Gastrocnemius medialis (tissue), 4 donors: ENCODE measurements at regions not wholly inside any gene's neighbourhood (a gene's known extent, or its start where the extent isn't known, plus 50 kb on each side); places are given as distances from the start of the nearest gene placed in this dataset.
"Not testable (repeated sequence)": the region's sequence is repeated elsewhere in the genome, so short reads cannot be mapped to it uniquely, and the experiment has no call there.

Experiments used
- ATAC-seq, 2 donors: fragments of 150-250 bp; one replicate each; pipeline ENCODE4 v1.9.1; 2016
- DNase-seq, 2 donors: peaks; one replicate each; pipeline ENCODE4 v3.0.0-alpha.2; 2019
- H3K27ac ChIP-seq, 4 donors: fragments of 200-600 bp; sonication (generic); 1 replicate in 1 of 4; 2 replicates in 3 of 4; pipeline ENCODE4 v1.5.1; 2016 to 2018; ENCODE audit warnings: mild to moderate bottlenecking in 2 of 4, moderate library complexity in 1 of 4
- H3K27me3 ChIP-seq, 3 donors: fragments of 200-600 bp; sonication (generic) in 2 of 3; 1 replicate in 1 of 3; 2 replicates in 2 of 3; pipeline versions ENCODE4 v1.5.1 to v1.6.0; 2016 to 2019; ENCODE audit warnings: mild to moderate bottlenecking in 1 of 3, moderate library complexity in 1 of 3
- H3K36me3 ChIP-seq, 2 donors: fragments of 200-600 bp; sonication (generic) in 1 of 2; one replicate each; pipeline ENCODE4 v1.5.1; 2017 to 2018
- H3K4me1 ChIP-seq, 2 donors: fragments of 200-600 bp; sonication (generic) in 1 of 2; one replicate each; pipeline ENCODE4 v1.5.1; 2016 to 2017; ENCODE audit warnings: mild to moderate bottlenecking in 2 of 2
- H3K4me3 ChIP-seq, 4 donors: fragments of 200-600 bp; sonication (generic) in 3 of 4; 1 replicate in 1 of 4; 2 replicates in 3 of 4; pipeline ENCODE4 v1.5.1; 2016 to 2019; ENCODE audit warnings: mild to moderate bottlenecking in 2 of 4
- H3K9me3 ChIP-seq, 3 donors: fragments of 200-600 bp; sonication (generic) in 2 of 3; 1 replicate in 1 of 3; 2 replicates in 2 of 3; pipeline ENCODE4 v1.5.1; 2016 to 2019
- CTCF ChIP-seq, 5 experiments: fragments of 450-650 bp in 3 of 5; fragments of 200-600 bp in 2 of 5; sonication (generic) in 2 of 5; IDR thresholded peaks in 4 of 5; conservative IDR thresholded peaks in 1 of 5; 1 replicate in 4 of 5; 2 replicates in 1 of 5; pipeline ENCODE4 v1.5.1; 2016 to 2019; ENCODE audit warnings: antibody characterized with exemption in 5 of 5, mild to moderate bottlenecking in 3 of 5, moderate library complexity in 3 of 5
- POLR2A ChIP-seq, 2 donors: fragments of 450-650 bp; IDR thresholded peaks; one replicate each; pipeline ENCODE4 v1.6.1; 2017; ENCODE audit warnings: antibody characterized with exemption in 2 of 2, mild to moderate bottlenecking in 2 of 2, moderate library complexity in 2 of 2
- in situ Hi-C, 4 donors: fragments of 200-750 bp; cut with MboI; loops; one replicate each; pipeline versions ENCODE4 v1.15.0 to v1.8.0; 2017; ENCODE audit warnings: low sequenced_read_pairs in 4 of 4
- intact Hi-C: fragments of 100-400 bp; cut with DNase I; formaldehyde crosslinking; loops from one replicate; pipeline ENCODE4 v1.15.1; 2023; ENCODE audit warnings: low total_unique reads

DNA sequence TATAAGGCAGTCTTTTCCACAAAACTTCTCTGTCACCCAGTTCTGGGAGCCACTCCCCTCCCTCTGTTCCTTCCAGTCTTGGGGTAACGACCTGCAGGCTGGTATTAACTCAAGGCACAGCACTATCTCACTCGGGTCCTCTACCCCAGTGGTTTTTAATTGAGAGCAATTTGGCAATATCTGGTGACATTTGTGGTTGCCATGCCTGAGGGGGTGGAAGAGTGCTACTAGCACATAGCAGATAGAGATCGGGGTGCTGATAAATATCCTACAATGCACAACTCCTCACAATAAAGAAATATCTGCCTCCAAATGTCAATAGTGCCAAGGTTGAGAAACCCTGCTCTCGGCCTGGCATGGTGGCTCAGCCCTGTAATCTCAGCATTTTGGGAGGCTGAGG, 117.7 kb upstream of the ABCC4 start:
- H3K36me3 ChIP-seq, result no peaks in the 10 kb centered on the region
- H3K27ac ChIP-seq, result no peak overlapping the region
- no peaks in the 10 kb centered on the region for H3K27me3 ChIP-seq
- H3K9me3 ChIP-seq, result no peaks in the 10 kb centered on the region
- H3K4me3 ChIP-seq, result no peak overlapping the region
- intact Hi-C loops (no loop called here), in situ Hi-C loops (loop anchor here in 1 of 4 donors (25.0 kb wide), 1 partner anchor 757 kb away; no protein-coding TSS in a partner anchor)
- no peak for DNase-seq
- no peak for TF ChIP-seq CTCF (IDR thresholded peaks at IDR 0.05 in 4 of 5, conservative IDR thresholded peaks at IDR 0.05 in 1 of 5)
- no peak for ATAC-seq
- H3K4me1 ChIP-seq, result no peaks in the 10 kb centered on the region

DNA sequence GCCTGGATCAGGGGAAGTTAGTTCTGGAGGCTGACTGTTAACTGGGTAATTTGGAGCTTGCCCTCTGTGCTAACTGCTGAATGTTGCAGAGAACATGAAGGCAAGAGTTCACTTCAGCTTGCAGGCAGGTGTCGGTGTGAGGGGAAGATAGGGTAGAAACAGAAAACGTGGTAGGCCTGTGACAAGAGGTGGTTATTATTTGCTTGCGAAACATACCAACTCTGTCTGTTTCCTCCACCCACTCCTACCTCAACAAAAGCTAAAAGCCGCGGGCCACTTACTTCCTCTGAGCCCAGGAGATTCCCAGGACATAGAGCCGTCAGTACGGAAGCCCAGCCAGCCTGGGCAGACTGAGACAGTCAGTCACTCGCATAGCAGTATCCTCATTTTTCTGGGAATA, 119.2 kb upstream of the ABCC4 start:
- DNase-seq, result no peak
- H3K27me3 ChIP-seq, result no peaks in the 10 kb centered on the region
- H3K4me1 ChIP-seq, result no peaks in the 10 kb centered on the region
- H3K9me3 ChIP-seq, result no peaks in the 10 kb centered on the region
- H3K36me3 ChIP-seq, result no peaks in the 10 kb centered on the region
- ATAC-seq, result no peak
- intact Hi-C loops, result no loop called here
- no peak overlapping the region for H3K4me3 ChIP-seq
- TF ChIP-seq CTCF (IDR thresholded peaks at IDR 0.05 in 4 of 5, conservative IDR thresholded peaks at IDR 0.05 in 1 of 5), result no peak
- TF ChIP-seq POLR2A (IDR thresholded peaks at IDR 0.05), result no peak
- H3K27ac ChIP-seq, result no peak overlapping the region
- in situ Hi-C loops, result loop anchor here in 1 of 4 donors (25.0 kb wide), 1 partner anchor 758 kb away; no protein-coding TSS in a partner anchor

DNA sequence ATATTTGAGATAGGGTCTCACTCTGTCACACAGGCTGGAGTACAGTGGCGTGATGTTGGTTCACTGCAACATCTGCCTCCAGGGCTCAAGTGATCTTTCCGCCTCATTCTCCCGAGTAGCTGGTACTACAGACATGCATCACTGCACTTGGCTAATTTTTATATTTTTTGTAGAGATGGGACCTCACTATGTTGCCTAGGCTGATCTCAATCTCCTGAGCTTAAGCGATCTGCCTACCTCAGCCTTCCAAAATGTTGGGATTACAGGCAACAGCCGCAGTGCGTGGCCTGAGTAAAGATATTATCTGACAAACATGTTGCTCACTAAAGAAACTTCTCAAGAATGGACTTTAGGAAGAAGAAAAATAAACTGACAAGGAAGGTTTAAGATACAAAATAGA, 125.4 kb upstream of the ABCC4 start:
- Histone ChIP-seq H3K4me3 (no peak overlapping the region), H3K4me1 (no peaks in the 10 kb centered on the region), H3K27me3 (no peaks in the 10 kb centered on the region), H3K36me3 (no peaks in the 10 kb centered on the region), H3K9me3 (no peaks in the 10 kb centered on the region), H3K27ac (no peak overlapping the region)
- ATAC-seq (no peak), DNase-seq (no peak)
- in situ Hi-C loops, result no loop called here
- TF ChIP-seq POLR2A (IDR thresholded peaks at IDR 0.05) (no peak), CTCF (IDR thresholded peaks at IDR 0.05 in 4 of 5, conservative IDR thresholded peaks at IDR 0.05 in 1 of 5) (no peak)
- intact Hi-C loops, result no loop called here

DNA sequence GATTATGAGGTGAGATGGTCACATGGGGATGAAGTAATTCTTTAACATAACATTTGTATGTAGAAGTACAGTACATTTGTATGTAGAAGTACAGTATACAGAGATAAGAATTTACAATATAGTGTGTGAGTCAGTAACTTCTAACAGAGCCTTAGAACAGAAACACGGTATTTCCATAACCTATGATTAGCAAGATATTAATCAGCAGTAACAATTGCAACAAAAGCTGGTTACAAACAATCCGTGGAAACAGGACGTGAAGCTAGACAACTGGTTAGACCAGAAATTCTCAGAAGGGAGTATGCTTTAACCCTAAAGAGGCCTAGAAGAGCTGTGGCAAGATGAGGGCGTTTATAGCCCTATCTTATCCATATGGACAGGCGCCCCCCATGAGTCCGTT, 122.0 kb upstream of the CLDN10 start:
- H3K27ac ChIP-seq, result peak overlapping the region in 1 of 4 donors; percentile 53
- H3K36me3 ChIP-seq, intact Hi-C loops, H3K4me3 ChIP-seq, H3K9me3 ChIP-seq, DNase-seq, H3K27me3 ChIP-seq, ATAC-seq, H3K4me1 ChIP-seq, in situ Hi-C loops: not testable (repeated sequence)

DNA sequence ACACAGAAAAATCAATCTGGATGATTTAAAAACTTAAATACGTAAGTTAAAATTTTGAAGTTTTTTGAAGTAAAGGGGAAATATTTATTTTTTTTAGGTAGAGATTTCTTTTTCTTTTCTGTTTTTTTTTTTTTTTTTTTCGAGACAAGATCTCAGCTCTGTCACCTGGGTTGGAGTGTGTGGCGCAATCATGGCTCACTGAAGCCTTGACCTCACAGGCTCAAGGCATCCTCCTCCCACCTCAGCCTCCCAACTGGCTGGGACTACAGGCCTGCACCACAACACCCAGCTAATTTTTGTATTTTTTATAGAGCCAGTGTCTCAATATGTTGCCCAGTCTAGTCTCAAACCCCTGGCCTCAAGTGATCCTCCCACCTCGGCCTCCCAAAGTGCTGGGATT, 120.4 kb upstream of the CLDN10 start:
- no peaks in the 10 kb centered on the region for H3K9me3 ChIP-seq
- TF ChIP-seq CTCF (IDR thresholded peaks at IDR 0.05 in 4 of 5, conservative IDR thresholded peaks at IDR 0.05 in 1 of 5), result no peak
- TF ChIP-seq POLR2A (IDR thresholded peaks at IDR 0.05), result no peak
- DNase-seq (no peak), ATAC-seq (no peak)
- H3K27me3 ChIP-seq, result no peaks in the 10 kb centered on the region
- intact Hi-C loops, result no loop called here
- in situ Hi-C loops, result no loop called here
- no peaks in the 10 kb centered on the region for H3K36me3 ChIP-seq
- no peak overlapping the region for H3K27ac ChIP-seq
- no peak overlapping the region for H3K4me3 ChIP-seq
- no peaks in the 10 kb centered on the region for H3K4me1 ChIP-seq
